GM19463 (cell line): ENCODE measurements at regions not wholly inside any gene's neighbourhood (a gene's known extent, or its start where the extent isn't known, plus 50 kb on each side); places are given as distances from the start of the nearest gene placed in this dataset.
A peak's percentile ranks its signal among the peaks of the same experiment; 100 is the strongest.

Experiments used
- ATAC-seq: cut with Tn5 transposase; IDR thresholded peaks from one replicate; pipeline ENCODE4 v1.9.1; 2021; ENCODE audit warnings: mild to moderate bottlenecking, moderate library complexity; ENCODE audit not compliant: unreplicated experiment

GRCh38 chr4:123259676-123260646 is 136.6 kb upstream of the SPRY1 start:
- no peak for ATAC-seq

DNA sequence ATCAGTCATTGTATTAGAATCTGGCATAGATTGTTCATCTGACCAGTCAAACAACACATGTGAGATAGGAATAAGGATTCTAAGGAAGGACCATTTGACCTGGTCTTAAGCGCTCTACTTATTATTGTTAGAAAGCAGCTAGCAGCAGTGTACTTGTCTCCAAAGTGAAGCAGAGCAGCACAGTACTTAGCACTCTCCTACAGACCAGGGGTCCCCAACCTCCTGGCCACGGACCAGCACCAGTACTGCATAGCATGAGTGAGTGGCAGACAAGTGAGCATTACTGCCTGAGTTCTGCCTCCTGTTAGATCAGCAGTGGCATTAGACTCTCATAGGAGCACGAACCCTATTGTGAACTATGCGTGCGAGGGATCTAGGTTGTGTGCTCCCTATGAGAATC is 135.9 kb upstream of the SPRY1 start:
- no peak for ATAC-seq

DNA sequence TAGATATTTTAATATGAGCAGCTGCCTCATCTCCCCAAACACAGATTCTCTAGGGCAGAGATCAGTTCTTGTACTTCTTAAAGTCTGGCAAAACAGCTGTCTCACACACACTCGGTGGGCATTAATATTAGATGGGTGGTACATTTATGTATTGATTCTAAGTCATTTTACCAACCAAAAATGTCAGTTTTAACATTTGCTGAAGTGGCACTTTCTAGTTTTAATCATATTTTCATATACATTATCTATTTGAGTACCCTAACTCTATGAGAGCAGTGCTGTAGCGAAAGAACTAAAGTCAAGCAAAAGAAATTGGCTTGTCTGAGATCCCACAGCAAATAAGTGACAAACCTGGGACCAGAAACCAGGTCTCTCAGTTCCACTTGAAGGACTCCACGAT is 134.5 kb upstream of the SPRY1 start:
- ATAC-seq, result no peak

GRCh38 chr4:123265443-123265842 is 131.2 kb upstream of the SPRY1 start:
- ATAC-seq, result no peak

DNA sequence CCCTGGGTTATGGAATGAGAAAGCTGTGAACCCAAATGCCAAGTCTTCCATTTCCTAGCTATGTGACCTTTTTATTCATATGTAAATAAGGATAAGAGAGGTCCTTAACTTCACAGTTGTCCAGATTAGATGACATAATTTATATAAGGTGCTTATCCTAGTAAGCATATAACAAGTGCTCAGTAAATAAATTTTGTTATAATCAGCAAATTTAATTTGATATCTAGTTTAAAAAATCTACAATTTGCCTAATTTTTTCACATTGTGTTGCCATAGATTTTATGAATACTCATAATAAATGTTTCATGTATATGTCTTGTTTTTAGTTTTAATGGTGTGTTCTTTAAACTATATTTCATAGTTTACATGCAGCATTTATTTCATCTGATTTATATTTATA is 130.4 kb upstream of the SPRY1 start:
- ATAC-seq, result no peak

- no peak for ATAC-seq
Observed at GRCh38 chr4:123278755-123279154, 117.8 kb upstream of the SPRY1 start.

- no peak for ATAC-seq
Observed at GRCh38 chr4:123283371-123283895, 113.2 kb upstream of the SPRY1 start.

DNA sequence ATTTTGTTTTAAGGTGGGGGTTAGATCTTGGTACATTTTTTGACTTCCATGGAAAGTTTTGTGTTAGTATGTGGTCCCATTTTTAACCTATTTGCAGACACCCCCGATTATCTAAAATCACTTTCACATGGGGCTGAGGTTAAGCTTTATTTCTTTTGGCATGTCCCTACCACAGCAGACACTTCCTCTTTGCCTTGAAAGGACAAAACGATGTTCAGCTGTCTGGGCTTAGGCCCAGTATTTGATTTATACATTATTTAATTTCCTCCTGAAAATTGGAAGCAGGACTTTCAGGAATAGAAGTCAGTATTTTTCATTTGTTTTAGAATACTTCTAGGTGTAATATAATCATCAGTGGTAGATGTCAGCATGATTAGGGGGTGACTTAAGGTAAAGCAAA is 112.4 kb upstream of the SPRY1 start:
- ATAC-seq, result no peak

DNA sequence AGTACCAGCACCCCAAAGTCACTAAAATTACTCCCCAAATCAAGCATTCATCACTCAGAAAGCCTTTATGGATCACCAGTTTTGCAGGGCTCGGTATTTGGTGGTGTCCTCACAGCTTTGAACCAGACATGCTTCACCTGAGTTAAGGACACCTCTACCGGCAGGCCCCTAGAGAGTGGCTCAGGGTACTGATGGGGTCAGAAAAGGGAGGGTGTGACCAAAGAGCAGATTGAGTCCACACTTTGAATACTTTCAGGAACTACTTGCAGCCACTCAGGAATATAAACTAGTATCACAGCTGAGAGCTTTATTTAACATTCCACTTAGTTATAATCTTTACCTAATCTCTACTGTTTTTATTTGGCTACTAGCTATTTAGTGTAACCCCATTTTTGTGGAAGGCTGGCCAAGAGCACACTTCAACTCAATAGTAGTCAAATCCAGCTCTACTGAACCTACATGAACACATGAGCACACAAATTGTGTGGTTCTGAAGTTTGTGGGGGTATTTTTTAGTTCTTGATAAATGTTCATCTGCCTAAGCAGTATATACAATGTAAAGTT is 109.6 kb upstream of the SPRY1 start:
- no peak for ATAC-seq

- peak; percentile 73 for ATAC-seq
Observed at GRCh38 chr4:123288309-123289025, 108.1 kb upstream of the SPRY1 start.

DNA sequence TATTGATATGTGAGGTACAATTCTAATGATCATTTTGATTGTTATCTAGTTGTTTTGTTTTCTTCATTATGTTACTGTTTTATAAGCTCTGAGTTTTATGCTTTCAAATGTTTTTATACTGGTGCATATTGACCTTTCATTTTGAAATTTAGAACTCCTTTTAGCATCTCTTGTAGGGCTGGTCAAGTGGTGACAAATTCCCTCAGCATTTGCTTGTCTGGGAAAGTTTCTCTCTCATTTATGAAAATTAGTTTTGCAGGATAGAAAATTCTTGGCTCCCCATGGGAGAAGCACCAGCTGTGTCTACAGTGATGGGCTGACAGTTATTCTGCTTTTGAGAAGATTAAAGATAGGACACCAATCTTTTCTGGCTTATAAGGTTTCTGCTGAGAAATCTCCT is 105.3 kb upstream of the SPRY1 start:
- no peak for ATAC-seq

GRCh38 chr4:123297836-123298235 is 98.8 kb upstream of the SPRY1 start:
- ATAC-seq, result no peak

DNA sequence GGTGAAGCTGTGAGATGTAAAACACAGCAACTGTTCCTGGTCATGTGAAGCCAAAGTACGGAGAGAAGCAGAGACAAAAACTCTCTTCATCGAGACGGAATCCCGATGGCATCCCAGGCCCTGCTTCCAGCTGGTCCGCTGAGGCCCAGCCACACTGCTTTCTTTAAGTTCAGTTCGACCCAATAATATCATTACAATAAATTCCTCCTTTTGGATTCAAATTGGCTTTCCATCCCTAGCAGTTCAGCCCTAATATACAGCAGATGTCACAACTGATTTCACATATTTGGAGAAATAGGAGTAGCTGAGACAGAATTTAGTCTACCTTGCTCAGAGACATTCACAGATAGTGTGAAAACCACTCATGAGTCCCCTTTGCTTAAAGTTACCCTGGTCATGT is 98.3 kb upstream of the SPRY1 start:
- ATAC-seq, result no peak

DNA sequence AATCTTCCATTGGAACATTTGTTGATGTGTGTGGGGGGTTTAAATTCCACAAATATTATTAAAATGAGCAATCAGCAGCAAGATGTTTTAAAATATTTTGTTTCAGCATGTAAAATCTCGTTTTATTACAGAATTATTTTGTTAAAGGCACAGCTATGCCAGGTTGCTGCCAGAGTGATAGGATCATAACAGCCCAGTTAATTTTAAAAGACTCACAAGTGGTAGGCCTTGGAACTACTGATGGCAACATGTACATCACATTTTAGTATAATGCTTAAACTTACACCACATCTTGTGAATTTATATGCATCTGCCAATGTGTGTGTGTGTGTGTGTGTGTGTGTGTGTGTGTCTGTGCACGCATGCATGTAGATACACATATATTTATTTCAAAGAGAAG is 97.8 kb upstream of the SPRY1 start:
- ATAC-seq, result no peak

- no peak for ATAC-seq
Observed at GRCh38 chr4:123299212-123299691, 97.3 kb upstream of the SPRY1 start.

GRCh38 chr4:123300222-123301039 is 96.2 kb upstream of the SPRY1 start:
- no peak for ATAC-seq

DNA sequence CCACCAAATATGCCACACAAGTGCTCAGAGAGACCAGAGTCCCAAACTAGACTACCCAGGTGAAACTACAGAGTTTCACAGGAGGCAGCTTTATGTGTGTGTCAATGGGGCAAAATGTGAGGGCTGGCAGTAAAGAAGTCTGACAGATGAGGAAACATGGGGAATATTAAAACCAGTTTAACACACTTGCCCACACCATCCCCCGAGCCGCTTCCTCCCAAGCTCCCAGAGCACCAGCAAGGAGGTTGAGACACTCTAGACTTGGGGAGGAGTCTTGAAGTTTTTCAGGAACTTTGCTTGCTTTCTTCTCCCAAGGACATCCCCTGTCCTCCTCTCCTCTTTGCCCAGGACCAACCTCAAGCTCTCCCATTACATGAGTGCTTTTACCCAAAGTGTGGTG is 94.7 kb upstream of the SPRY1 start:
- ATAC-seq, result no peak

DNA sequence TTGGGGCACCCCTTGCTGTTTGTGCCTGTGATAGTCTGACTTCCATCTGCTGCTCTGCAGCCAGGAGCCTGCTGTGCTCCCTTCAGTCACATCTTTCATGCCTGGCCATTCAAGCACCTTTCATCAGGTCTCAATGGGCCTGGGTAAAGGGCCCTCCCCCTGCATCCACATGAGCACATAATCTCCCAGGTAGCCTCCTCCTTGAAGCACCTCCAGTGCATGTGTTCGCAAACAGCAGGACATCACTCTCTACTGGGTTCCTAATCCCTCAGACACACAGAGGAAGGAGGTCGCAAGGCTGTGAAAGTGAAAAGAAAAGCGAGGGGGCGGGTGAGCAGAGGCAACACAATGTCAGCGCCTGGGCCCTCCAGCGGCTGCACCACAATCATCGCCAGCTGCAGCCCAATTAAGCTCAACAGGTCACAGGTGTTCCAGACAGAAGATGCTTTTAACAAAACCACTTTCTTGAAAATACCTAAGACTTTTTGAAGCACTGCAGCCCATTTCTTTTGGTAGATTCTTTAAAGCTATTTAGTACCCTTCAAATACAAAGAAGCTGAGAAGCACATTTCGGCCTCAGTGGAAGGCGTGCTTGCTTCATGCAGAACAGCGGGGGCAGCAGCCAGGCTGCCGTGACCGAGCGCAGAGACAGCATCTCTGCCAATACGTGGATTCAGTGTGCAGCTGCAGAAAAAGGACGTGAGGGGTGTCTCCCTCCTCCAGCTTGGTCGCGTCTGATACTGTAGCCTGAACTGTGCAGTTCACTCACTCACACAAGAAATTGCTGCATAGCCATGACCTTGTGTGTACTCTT is 92.2 kb upstream of the SPRY1 start:
- ATAC-seq, result peak; percentile 92

DNA sequence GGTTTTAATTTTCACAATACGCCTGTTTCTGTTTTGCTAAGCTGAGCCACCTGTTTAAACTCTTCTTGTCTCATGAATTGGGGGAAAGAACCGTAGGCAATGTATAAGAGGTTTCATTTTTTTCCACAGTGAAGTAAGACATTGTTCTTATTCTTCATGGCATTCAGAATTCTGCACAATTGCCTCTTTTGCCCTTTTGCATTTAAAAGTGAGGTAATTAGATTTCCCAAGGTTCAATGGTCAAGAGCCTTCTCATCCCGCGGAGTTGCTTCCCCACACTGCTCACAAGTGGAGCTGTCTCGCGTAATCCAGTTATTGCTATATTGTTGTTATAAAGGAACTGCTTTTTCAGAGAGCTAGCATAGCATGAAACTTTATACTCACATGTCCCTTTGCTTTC is 90.9 kb upstream of the SPRY1 start:
- no peak for ATAC-seq

- no peak for ATAC-seq
Observed at GRCh38 chr4:123306769-123307168, 89.8 kb upstream of the SPRY1 start.
